A549 (cell line): ENCODE measurements at regions not wholly inside any gene's neighbourhood (a gene's known extent, or its start where the extent isn't known, plus 50 kb on each side); places are given as distances from the start of the nearest gene placed in this dataset.

Experiments
- ATAC-seq, 2 experiments: fragments of 200-7000 bp in 1 of 2; fragments of >200 bp in 1 of 2; cut with Nextera tagmentation in 1 of 2; cut with Tn5 transposase in 1 of 2; 3 replicates each; pipeline versions ENCODE4 v1.8.0 to v1.9.1; 2018 to 2020; ENCODE audit warnings: mild to moderate bottlenecking in 1 of 2, moderate library complexity in 1 of 2
- CTCF ChIA-PET: fragments of 300-600 bp; sonication (Branson Sonifier 250); formaldehyde crosslinking; extraction: SDS; loops from one replicate; lab custom pipeline; 2021; ENCODE audit warnings: antibody characterized with exemption, inconsistent platforms; lab: Yijun Ruan, JAX
- POLR2A ChIA-PET: fragments of 350-600 bp; formaldehyde crosslinking; extraction: SDS; loops from one replicate; lab custom pipeline; 2021; ENCODE audit warnings: antibody characterized with exemption, inconsistent platforms; lab: Yijun Ruan, JAX
- DNase-seq, 2 experiments: peaks; one replicate each; pipeline versions ENCODE4 v3.0.0 to v3.0.0-alpha.2; 2011 to 2016; ENCODE audit warnings: low read depth in 1 of 2, low spot score in 1 of 2
- FAIRE-seq: peaks from 2 replicates; lab custom pipeline; 2011; peaks lifted over from hg19 to GRCh38; lab: Jason Lieb, UNC
- H3K27ac ChIP-seq, 2 experiments: fragments of >200 bp; sonication (Bioruptor Twin); formaldehyde crosslinking; 3 replicates each; pipeline ENCODE4 v1.5.1; 2016 to 2017
- H3K4me1 ChIP-seq: fragments of >200 bp; sonication (Bioruptor Twin); formaldehyde crosslinking; 3 replicates; pipeline ENCODE4 v1.6.1; 2016
- H3K4me2 ChIP-seq: fragments of >200 bp; sonication (Bioruptor Twin); formaldehyde crosslinking; 3 replicates; pipeline ENCODE4 v1.6.1; 2016
- H3K4me3 ChIP-seq: fragments of >200 bp; sonication (Bioruptor Twin); formaldehyde crosslinking; 3 replicates; pipeline ENCODE4 v1.5.1; 2016
- H3K9me3 ChIP-seq: fragments of >200 bp; sonication (Bioruptor Twin); formaldehyde crosslinking; 3 replicates; pipeline ENCODE4 v1.6.1; 2016
- CBX8 ChIP-seq: fragments of 200-600 bp; sonication (generic); IDR thresholded peaks from 2 replicates; pipeline ENCODE4 v1.6.1; 2016
- EHF ChIP-seq: fragments of 250-450 bp; sonication (Bioruptor Pico); IDR thresholded peaks from 2 replicates; pipeline ENCODE4 v1.5.0; 2020; ENCODE audit warnings: mild to moderate bottlenecking
- FOSB ChIP-seq: fragments of 250-450 bp; sonication (Bioruptor Pico); IDR thresholded peaks from 2 replicates; pipeline ENCODE4 v1.5.0; 2020; ENCODE audit warnings: mild to moderate bottlenecking, moderate library complexity
- FOSL2 ChIP-seq, 2 experiments: fragments of 450-650 bp in 1 of 2; fragments of >200 bp in 1 of 2; sonication (Bioruptor Twin) in 1 of 2; formaldehyde crosslinking; IDR thresholded peaks; 2 replicates each; pipeline versions ENCODE4 v1.5.0 to v1.6.1; 2016 to 2020; ENCODE audit warnings: mild to moderate bottlenecking in 1 of 2, moderate library complexity in 1 of 2
- FOXS1 ChIP-seq: fragments of 250-450 bp; sonication (Bioruptor Pico); IDR thresholded peaks from 2 replicates; pipeline ENCODE4 v1.5.0; 2020; ENCODE audit warnings: mild to moderate bottlenecking, moderate library complexity
- HEYL ChIP-seq: fragments of 250-450 bp; sonication (Bioruptor Pico); IDR thresholded peaks from 2 replicates; pipeline ENCODE4 v1.8.0; 2021; ENCODE audit warnings: mild to moderate bottlenecking, moderate library complexity
- HOXA7 ChIP-seq: fragments of 250-450 bp; sonication (Bioruptor Pico); IDR thresholded peaks from 2 replicates; pipeline ENCODE4 v1.5.0; 2020; ENCODE audit warnings: mild to moderate bottlenecking, moderate library complexity
- HOXB13 ChIP-seq: fragments of 250-450 bp; sonication (Bioruptor Pico); IDR thresholded peaks from 2 replicates; pipeline ENCODE4 v1.5.0; 2020; ENCODE audit warnings: low read depth, mild to moderate bottlenecking, moderate library complexity
- HOXB5 ChIP-seq: fragments of 250-450 bp; sonication (Bioruptor Pico); IDR thresholded peaks from 2 replicates; pipeline ENCODE4 v1.5.0; 2020; ENCODE audit warnings: mild to moderate bottlenecking, moderate library complexity
- JUN ChIP-seq, 2 experiments: fragments of >200 bp; sonication (Bioruptor Twin); formaldehyde crosslinking; IDR thresholded peaks; 2 replicates in 1 of 2; 3 replicates in 1 of 2; pipeline ENCODE4 v1.6.1; 2016 to 2017
- KDM1A ChIP-seq: fragments of 200-600 bp; sonication (generic); IDR thresholded peaks from 2 replicates; pipeline ENCODE4 v1.6.1; 2016; ENCODE audit warnings: low read depth, mild to moderate bottlenecking
- KDM5A ChIP-seq: fragments of 200-600 bp; sonication (generic); IDR thresholded peaks from 2 replicates; pipeline ENCODE4 v1.6.1; 2016; ENCODE audit warnings: antibody characterized with exemption, mild to moderate bottlenecking
- NPAS2 ChIP-seq: fragments of 250-450 bp; sonication (Bioruptor Pico); IDR thresholded peaks from 2 replicates; pipeline ENCODE4 v1.8.0; 2022; ENCODE audit warnings: mild to moderate bottlenecking, moderate library complexity, borderline replicate concordance
- NR3C1 ChIP-seq: fragments of >200 bp; sonication (Bioruptor Twin); formaldehyde crosslinking; IDR thresholded peaks from 3 replicates; pipeline ENCODE4 v1.6.1; 2017
- PBX3 ChIP-seq: IDR thresholded peaks from 2 replicates; pipeline ENCODE4 v1.6.1; 2012
- POLR2A ChIP-seq: IDR thresholded peaks from 2 replicates; pipeline ENCODE4 v1.6.1; 2012; ENCODE audit warnings: mild to moderate bottlenecking, low read length
- POLR2AphosphoS2 ChIP-seq: conservative IDR thresholded peaks from 2 replicates; pipeline ENCODE4 v1.6.1; 2012; ENCODE audit warnings: low read length, improper control_type of control experiment, inconsistent platforms
- RFX5 ChIP-seq: fragments of 450-650 bp; IDR thresholded peaks from 2 replicates; pipeline ENCODE4 v1.7.1; 2014; ENCODE audit warnings: antibody characterized with exemption, mild to moderate bottlenecking, moderate library complexity
- SMC3 ChIP-seq: fragments of >200 bp; sonication (Bioruptor Twin); formaldehyde crosslinking; IDR thresholded peaks from 3 replicates; pipeline ENCODE4 v1.6.1; 2018; ENCODE audit warnings: inconsistent platforms
- TFCP2L1 ChIP-seq: fragments of 250-450 bp; sonication (Bioruptor Pico); IDR thresholded peaks from 2 replicates; pipeline ENCODE4 v1.5.0; 2021; ENCODE audit warnings: mild to moderate bottlenecking
- TP53 ChIP-seq: fragments of 250-450 bp; sonication (Bioruptor Pico); IDR thresholded peaks from 2 replicates; pipeline ENCODE4 v1.5.0; 2021; ENCODE audit warnings: mild to moderate bottlenecking, moderate library complexity
- ZFP36 ChIP-seq: fragments of 450-650 bp; IDR thresholded peaks from 2 replicates; pipeline ENCODE4 v1.6.1; 2014; ENCODE audit warnings: borderline replicate concordance; ENCODE audit not compliant: partially characterized antibody
- ZNF302 ChIP-seq: fragments of 250-450 bp; sonication (Bioruptor Pico); IDR thresholded peaks from 2 replicates; pipeline ENCODE4 v1.9.0; 2021; ENCODE audit warnings: inconsistent platforms, mild to moderate bottlenecking, moderate library complexity
- WGBS: methylation state at CpG from one replicate; pipeline ENCODE4 v1.1.6; 2017; ENCODE audit errors: missing lambda C conversion rate; 5-methylcytosine and 5-hydroxymethylcytosine counted together
- TF ChIP-seq, protein P1 (sequence below): fragments of >200 bp; sonication (Bioruptor Twin); formaldehyde crosslinking; IDR thresholded peaks from 3 replicates; pipeline ENCODE4 v1.6.1; 2016
- TF ChIP-seq, protein P2 (sequence below): fragments of 250-450 bp; sonication (Bioruptor Pico); IDR thresholded peaks from 2 replicates; pipeline ENCODE4 v1.5.0; 2020; ENCODE audit warnings: low read depth, mild to moderate bottlenecking, moderate library complexity
- TF ChIP-seq, protein P3 (sequence below): fragments of 450-650 bp; IDR thresholded peaks from 2 replicates; pipeline ENCODE4 v1.6.1; 2014; ENCODE audit warnings: antibody characterized with exemption

GRCh38 chr4:179196511-179196910 is 1754.3 kb upstream of the AGA start:
- CTCF ChIA-PET: no interaction called here
- no peaks in the 10 kb centered on the region for H3K4me1 ChIP-seq
- no peak for ATAC-seq
- no peak for FAIRE-seq
- TF ChIP-seq SMC3 (no peak), NR3C1 (no peak), TFCP2L1 (CRISPR knock-in tag) (no peak), FOSL2 (IDR thresholded peaks at IDR 0.05) (no peak), FOSL2 (CRISPR knock-in tag; IDR thresholded peaks at IDR 0.05) (no peak), POLR2AphosphoS2 (no peak), CBX8 (no peak), HOXB13 (CRISPR knock-in tag) (no peak), KDM1A (no peak), POLR2A (no peak), FOXS1 (CRISPR knock-in tag) (no peak), HEYL (CRISPR knock-in tag) (no peak), FOSB (CRISPR knock-in tag) (no peak), NPAS2 (CRISPR knock-in tag) (no peak), RFX5 (no peak), ZFP36 (no peak)
- TF ChIP-seq, protein P1, sequence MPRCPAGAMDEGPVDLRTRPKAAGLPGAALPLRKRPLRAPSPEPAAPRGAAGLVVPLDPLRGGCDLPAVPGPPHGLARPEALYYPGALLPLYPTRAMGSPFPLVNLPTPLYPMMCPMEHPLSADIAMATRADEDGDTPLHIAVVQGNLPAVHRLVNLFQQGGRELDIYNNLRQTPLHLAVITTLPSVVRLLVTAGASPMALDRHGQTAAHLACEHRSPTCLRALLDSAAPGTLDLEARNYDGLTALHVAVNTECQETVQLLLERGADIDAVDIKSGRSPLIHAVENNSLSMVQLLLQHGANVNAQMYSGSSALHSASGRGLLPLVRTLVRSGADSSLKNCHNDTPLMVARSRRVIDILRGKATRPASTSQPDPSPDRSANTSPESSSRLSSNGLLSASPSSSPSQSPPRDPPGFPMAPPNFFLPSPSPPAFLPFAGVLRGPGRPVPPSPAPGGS: no peak
- TF ChIP-seq, all 56 proteins: peak for 0
- no peak for DNase-seq
- 32% methylated on average over 4 of the region's 4 CpGs for WGBS
- Histone ChIP-seq H3K4me2 (no peak overlapping the region), H3K4me3 (no peak overlapping the region), H3K9me3 (no peaks in the 10 kb centered on the region), H3K27ac (no peak overlapping the region)
- POLR2A ChIA-PET: no interaction called here

- Histone ChIP-seq H3K27ac (no peak overlapping the region), H3K4me3 (no peak overlapping the region), H3K9me3 (no peaks in the 10 kb centered on the region)
- ChIA-PET CTCF (no interaction called here), POLR2A (no interaction called here)
- no peak for TF ChIP-seq KDM1A
- TF ChIP-seq, protein P2, sequence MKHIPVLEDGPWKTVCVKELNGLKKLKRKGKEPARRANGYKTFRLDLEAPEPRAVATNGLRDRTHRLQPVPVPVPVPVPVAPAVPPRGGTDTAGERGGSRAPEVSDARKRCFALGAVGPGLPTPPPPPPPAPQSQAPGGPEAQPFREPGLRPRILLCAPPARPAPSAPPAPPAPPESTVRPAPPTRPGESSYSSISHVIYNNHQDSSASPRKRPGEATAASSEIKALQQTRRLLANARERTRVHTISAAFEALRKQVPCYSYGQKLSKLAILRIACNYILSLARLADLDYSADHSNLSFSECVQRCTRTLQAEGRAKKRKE (CRISPR knock-in tag): no peak
- TF ChIP-seq, protein P3, sequence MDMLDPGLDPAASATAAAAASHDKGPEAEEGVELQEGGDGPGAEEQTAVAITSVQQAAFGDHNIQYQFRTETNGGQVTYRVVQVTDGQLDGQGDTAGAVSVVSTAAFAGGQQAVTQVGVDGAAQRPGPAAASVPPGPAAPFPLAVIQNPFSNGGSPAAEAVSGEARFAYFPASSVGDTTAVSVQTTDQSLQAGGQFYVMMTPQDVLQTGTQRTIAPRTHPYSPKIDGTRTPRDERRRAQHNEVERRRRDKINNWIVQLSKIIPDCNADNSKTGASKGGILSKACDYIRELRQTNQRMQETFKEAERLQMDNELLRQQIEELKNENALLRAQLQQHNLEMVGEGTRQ: no peak
- TF ChIP-seq TFCP2L1 (CRISPR knock-in tag): no peak
- TF ChIP-seq PBX3: no peak
- no peak for TF ChIP-seq JUN (IDR thresholded peaks at IDR 0.05)
- no peak for TF ChIP-seq EHF (CRISPR knock-in tag)
- TF ChIP-seq FOSL2 (IDR thresholded peaks at IDR 0.05): no peak
- no peak for TF ChIP-seq FOSL2 (CRISPR knock-in tag; IDR thresholded peaks at IDR 0.05)
- TF ChIP-seq ZNF302 (CRISPR knock-in tag): no peak
- no peak for TF ChIP-seq TP53 (CRISPR knock-in tag)
- no peak for TF ChIP-seq HOXB5 (CRISPR knock-in tag)
- no peak for TF ChIP-seq HOXA7 (CRISPR knock-in tag)
- TF ChIP-seq KDM5A: no peak
- TF ChIP-seq CBX8: no peak
- TF ChIP-seq, all 56 proteins: peak for 0
- DNase-seq: no peak
- Histone ChIP-seq H3K4me1 (no peaks in the 10 kb centered on the region), H3K4me2 (no peak overlapping the region)
- no peak for FAIRE-seq
- no peak for ATAC-seq
- 22% methylated on average over 7 of the region's 7 CpGs for WGBS
These were observed 1758.4 kb upstream of the AGA start for GRCh38 chr4:179200681-179201080.
